ENCODE measurements at regions not wholly inside any gene's neighbourhood (a gene's known extent, or its start where the extent isn't known, plus 50 kb on each side); places are given as distances from the start of the nearest gene placed in this dataset.

GRCh38 chr4:136283977-136284376 is 1248.3 kb downstream of the PCDH18 start:
- no peak for DNase-seq (ENCODE audit: low read depth)

- no peak for DNase-seq (ENCODE audit: low read depth)
Observed at GRCh38 chr4:136281889-136282288, 1250.4 kb downstream of the PCDH18 start.

DNA sequence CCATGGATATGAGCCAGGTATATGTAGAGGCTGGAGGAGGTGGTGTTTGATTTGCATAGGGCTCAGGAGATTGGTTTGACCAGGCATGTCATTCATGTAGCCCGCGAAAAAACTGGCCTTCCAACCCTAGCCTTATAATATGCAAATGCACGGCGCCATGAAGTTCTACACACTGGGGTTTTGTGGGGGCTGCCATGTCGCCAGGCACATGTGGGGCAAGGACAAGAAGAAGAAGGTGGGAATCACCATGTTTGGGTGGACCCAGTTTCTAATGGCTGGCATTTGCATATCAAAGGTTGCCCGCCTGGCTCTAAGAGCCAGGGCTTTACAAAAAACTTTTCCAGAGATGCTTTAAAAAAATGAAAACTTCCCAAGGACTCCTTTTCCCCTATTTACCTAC is 1251.0 kb downstream of the PCDH18 start:
- DNase-seq (ENCODE audit: low read depth) = no peak

- no peak for DNase-seq (ENCODE audit: low read depth)
Observed at GRCh38 chr4:136277741-136278140, 1254.6 kb downstream of the PCDH18 start.

GRCh38 chr4:136246876-136247275 is 1285.4 kb downstream of the PCDH18 start:
- DNase-seq (ENCODE audit: low read depth) = no peak

- no peak for DNase-seq (ENCODE audit: low read depth)
Observed at GRCh38 chr4:136241221-136241986, 1290.9 kb downstream of the PCDH18 start.

GRCh38 chr4:136227315-136227714 is 1305.0 kb downstream of the PCDH18 start:
- no peak for DNase-seq (ENCODE audit: low read depth)

DNA sequence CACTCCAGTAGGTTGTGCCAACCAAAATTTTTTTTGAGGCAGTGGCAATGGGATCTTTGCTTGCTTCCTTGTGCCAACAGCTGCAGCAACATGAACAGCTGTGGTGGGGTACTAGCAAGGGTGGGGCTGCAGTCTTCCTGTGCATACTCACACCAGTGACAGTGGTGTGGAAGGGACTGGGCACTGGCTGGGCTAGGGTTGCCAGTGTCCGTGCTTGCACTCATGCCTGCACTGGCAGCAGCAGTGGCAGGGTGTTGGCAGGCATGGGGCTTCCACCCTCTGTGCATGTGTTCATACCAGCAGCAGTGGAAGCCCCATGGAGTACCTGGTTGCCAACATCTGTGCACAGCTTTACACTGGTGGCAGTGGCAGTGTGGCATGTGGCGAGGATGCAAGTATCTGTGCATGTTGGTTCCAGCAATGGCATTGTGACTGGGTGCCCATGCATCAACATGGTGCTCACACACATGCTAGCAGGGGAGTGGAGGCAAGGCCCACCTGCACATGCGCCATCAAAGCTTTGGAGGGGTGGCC is 1312.6 kb downstream of the PCDH18 start:
- no peak for DNase-seq (ENCODE audit: low read depth)

DNA sequence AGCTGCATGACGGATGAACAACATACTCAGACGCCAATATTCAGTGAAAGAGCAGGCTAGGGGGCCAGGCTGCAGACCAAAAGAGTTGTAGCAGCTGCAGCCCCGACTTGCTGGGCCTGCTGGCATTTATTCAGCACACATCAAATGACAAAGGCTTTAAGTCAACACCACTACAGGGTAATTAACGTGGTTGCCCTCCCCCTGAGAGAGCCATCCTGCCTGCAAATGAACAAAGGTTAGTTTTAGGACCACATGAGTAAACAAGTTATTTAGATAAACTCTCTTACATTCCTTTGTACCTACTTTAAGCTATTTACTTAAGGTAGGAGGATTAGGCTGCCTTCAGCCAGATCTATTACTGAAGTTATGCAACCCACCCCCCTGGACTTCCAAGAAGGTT is 1329.1 kb downstream of the PCDH18 start:
- no peak for DNase-seq (ENCODE audit: low read depth)

DNA sequence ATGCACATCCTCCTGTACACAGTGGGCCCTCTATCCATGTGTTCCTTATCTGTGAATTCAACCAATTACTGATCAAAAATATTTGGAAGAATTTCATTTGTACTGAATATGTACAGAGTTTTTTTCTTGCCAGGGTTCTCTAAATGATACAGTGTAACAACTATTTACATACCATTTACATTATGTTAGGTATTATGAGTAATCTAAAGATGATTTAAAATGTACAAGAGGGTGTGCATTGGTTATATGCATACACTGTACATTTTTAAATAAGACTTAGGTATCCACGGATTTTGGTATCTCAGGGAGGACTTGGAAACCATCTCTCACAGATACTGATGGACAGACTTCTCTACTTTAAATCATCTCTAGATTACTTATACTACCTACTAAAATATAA is 1333.9 kb downstream of the PCDH18 start:
- DNase-seq (ENCODE audit: low read depth) = no peak

DNA sequence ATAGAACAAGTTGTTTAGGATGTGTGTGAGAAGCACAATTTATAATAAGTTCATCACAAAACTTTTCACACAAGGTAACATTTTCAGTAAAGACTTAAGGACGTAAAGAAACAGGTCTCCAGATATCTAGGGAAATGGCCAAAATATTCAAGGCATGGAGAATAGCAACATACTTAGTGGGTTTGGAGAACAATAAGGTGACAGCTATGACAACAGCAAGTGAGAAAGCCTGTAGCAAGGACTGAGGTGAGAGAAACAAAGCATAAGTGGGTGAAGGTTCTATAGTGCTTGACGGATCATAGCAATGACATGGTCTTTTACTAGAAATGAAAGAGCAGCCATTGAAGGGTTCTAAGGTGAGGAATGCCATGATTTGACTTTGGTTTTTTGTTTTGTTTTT is 1337.3 kb downstream of the PCDH18 start:
- no peak for DNase-seq (ENCODE audit: low read depth)

- DNase-seq (ENCODE audit: low read depth) = no peak
Observed at GRCh38 chr4:136186650-136187049, 1345.6 kb downstream of the PCDH18 start.

DNA sequence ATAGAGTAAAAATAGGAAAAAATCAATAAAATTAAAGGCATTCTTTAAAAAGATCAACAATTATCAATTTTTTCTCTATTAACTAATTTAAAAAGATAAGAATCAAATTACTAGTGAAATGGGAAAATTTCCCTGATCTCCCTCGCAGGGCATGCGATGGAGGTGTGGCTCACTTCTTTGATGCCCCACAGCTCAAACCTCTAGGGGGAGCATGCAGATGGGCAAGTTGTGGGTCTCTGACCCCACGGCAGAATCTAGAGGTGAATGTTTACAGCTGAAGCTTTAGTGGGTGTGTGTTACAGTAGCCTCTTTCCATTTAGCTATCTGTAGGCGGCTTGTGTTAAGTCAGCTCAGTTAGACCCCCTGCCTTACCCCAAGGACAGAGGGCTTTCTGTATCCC is 1348.8 kb downstream of the PCDH18 start:
- no peak for DNase-seq (ENCODE audit: low read depth)

- no peak for DNase-seq (ENCODE audit: low read depth)
Observed at GRCh38 chr4:136156947-136157346, 1375.3 kb downstream of the PCDH18 start.

- DNase-seq (ENCODE audit: low read depth) = no peak
Observed at GRCh38 chr4:136150046-136150445, 1382.2 kb downstream of the PCDH18 start.

GRCh38 chr4:136136601-136137000 is 1395.7 kb downstream of the PCDH18 start:
- no peak for DNase-seq (ENCODE audit: low read depth)

GRCh38 chr4:136124251-136124745 is 1408.0 kb downstream of the PCDH18 start:
- no peak for DNase-seq (ENCODE audit: low read depth)

DNA sequence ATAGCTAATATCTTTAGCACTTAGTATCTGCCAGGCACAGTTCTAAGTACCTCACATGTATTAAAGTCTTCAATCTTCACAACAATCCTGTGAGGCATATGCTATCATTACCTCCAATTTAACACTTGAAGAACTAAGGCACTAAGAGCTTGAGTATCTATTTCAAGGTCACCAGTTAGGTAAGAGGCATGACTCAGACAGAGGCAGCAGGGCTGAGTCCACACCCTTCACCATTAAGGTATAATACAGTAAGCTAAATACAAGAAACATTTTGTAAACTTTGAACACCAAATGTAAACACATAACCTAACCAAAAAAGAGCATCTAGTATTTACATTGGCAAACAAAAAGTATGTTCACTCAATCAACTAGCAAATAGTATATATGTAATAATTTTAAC is 1410.9 kb downstream of the PCDH18 start:
- DNase-seq (ENCODE audit: low read depth) = no peak

GRCh38 chr4:136113921-136114320 is 1418.4 kb downstream of the PCDH18 start:
- no peak for DNase-seq (ENCODE audit: low read depth)

- no peak for DNase-seq (ENCODE audit: low read depth)
Observed at GRCh38 chr4:136112116-136112515, 1420.2 kb downstream of the PCDH18 start.

GRCh38 chr4:136106753-136107152 is 1425.5 kb downstream of the PCDH18 start:
- DNase-seq (ENCODE audit: low read depth) = no peak

- no peak for DNase-seq (ENCODE audit: low read depth)
Observed at GRCh38 chr4:136103616-136104015, 1428.7 kb downstream of the PCDH18 start.

- DNase-seq (ENCODE audit: low read depth) = no peak
Observed at GRCh38 chr4:136097676-136098075, 1434.6 kb downstream of the PCDH18 start.
